Endothelial cell of umbilical vein (primary cell): ENCODE measurements at regions not wholly inside any gene's neighbourhood (a gene's known extent, or its start where the extent isn't known, plus 50 kb on each side); places are given as distances from the start of the nearest gene placed in this dataset.

Source experiments
- BruUV-seq: library from RNA; stranded (reverse); fragments of 400-500 nt; replicated peaks from 2 replicates; lab custom pipeline; 2021; lab: Mats Ljungman, UMichigan
- CTCF ChIA-PET: fragments of 300-600, 350-600 bp; sonication (Branson Sonifier 250); formaldehyde crosslinking; loops from one replicate; lab custom pipeline; 2021; ENCODE audit warnings: antibody characterized with exemption, inconsistent platforms; lab: Charles Lee
- POLR2A ChIA-PET: fragments of 300-600, 350-600 bp; sonication (Branson Sonifier 250); formaldehyde crosslinking; loops from one replicate; lab custom pipeline; 2021; ENCODE audit warnings: antibody characterized with exemption, inconsistent platforms; lab: Charles Lee
- DNase-seq: peaks from one replicate; pipeline ENCODE4 v3.0.0-alpha.2; 2011; ENCODE audit warnings: low read depth, low spot score
- FAIRE-seq: peaks from 2 replicates; lab custom pipeline; 2011; peaks lifted over from hg19 to GRCh38; lab: Jason Lieb, UNC
- H2AFZ ChIP-seq: 2 replicates; pipeline ENCODE4 v1.6.0; 2012; ENCODE audit warnings: low read depth, low read length, control low read depth, inconsistent platforms
- H3K27ac ChIP-seq: 2 replicates; pipeline ENCODE4 v1.5.1; 2011; ENCODE audit warnings: low read depth, mild to moderate bottlenecking, control low read depth, low read length, moderate library complexity; ENCODE audit not compliant: insufficient read depth
- H3K27me3 ChIP-seq, 2 experiments: 2 replicates each; pipeline versions ENCODE4 v1.6.0 to v1.6.1; 2011; ENCODE audit warnings: low read length in 2 of 2, mixed read lengths in 1 of 2; ENCODE audit not compliant: control insufficient read depth in 2 of 2, insufficient read depth in 2 of 2
- H3K36me3 ChIP-seq, 2 experiments: 2 replicates in 1 of 2; 3 replicates in 1 of 2; pipeline ENCODE4 v1.5.1; 2011; ENCODE audit warnings: low read length in 2 of 2, mild to moderate bottlenecking in 1 of 2, moderate library complexity in 1 of 2; ENCODE audit not compliant: control insufficient read depth in 2 of 2, insufficient read depth in 2 of 2; ENCODE audit errors: extremely low read depth in 1 of 2
- H3K4me1 ChIP-seq: 3 replicates; pipeline ENCODE4 v1.5.1; 2011; ENCODE audit warnings: mild to moderate bottlenecking, low read length; ENCODE audit not compliant: control insufficient read depth, insufficient read depth; ENCODE audit errors: extremely low read depth
- H3K4me2 ChIP-seq: 2 replicates; pipeline ENCODE4 v1.6.1; 2011; ENCODE audit warnings: low read length, control low read depth, mixed read lengths; ENCODE audit not compliant: insufficient read depth
- H3K4me3 ChIP-seq, 3 experiments: fragments of 200-600 bp in 1 of 3; sonication (generic), shearing (Covaris generic) in 1 of 3; replicated peaks in 1 of 3; 2 replicates each; pipeline ENCODE4 v1.5.1; 2011 to 2016; ENCODE audit warnings: control low read depth in 3 of 3, low read length in 3 of 3, mild to moderate bottlenecking in 2 of 3, inconsistent platforms in 1 of 3, low read depth in 1 of 3, moderate library complexity in 1 of 3; ENCODE audit not compliant: insufficient read depth in 1 of 3
- H3K79me2 ChIP-seq: 2 replicates; pipeline ENCODE4 v1.6.0; 2012; ENCODE audit warnings: low read length, inconsistent platforms; ENCODE audit not compliant: control insufficient read depth, insufficient read depth
- H3K9ac ChIP-seq: replicated peaks from 2 replicates; pipeline ENCODE3; 2011; ENCODE audit warnings: low read length, control low read depth; ENCODE audit not compliant: insufficient read depth; ENCODE audit errors: extremely low read depth
- H3K9me1 ChIP-seq: replicated peaks from 3 replicates; pipeline ENCODE4 v1.6.0; 2011; ENCODE audit warnings: mild to moderate bottlenecking, low read length; ENCODE audit not compliant: control insufficient read depth, insufficient read depth; ENCODE audit errors: extremely low read depth
- H3K9me3 ChIP-seq: replicated peaks from 2 replicates; pipeline ENCODE4 v1.5.1; 2012; ENCODE audit warnings: low read length, inconsistent platforms; ENCODE audit not compliant: control insufficient read depth, insufficient read depth
- H4K20me1 ChIP-seq: replicated peaks from 2 replicates; pipeline ENCODE3; 2011; ENCODE audit warnings: mild to moderate bottlenecking, low read length; ENCODE audit not compliant: control insufficient read depth, insufficient read depth; ENCODE audit errors: extremely low read depth
- EZH2 ChIP-seq: IDR thresholded peaks from 2 replicates; pipeline ENCODE4 v1.6.1; 2012; ENCODE audit warnings: borderline replicate concordance, low read depth, mild to moderate bottlenecking, moderate library complexity, low read length, inconsistent platforms; ENCODE audit not compliant: severe bottlenecking
- FOS ChIP-seq: IDR thresholded peaks from 2 replicates; pipeline ENCODE4 v1.6.1; 2011; ENCODE audit warnings: mild to moderate bottlenecking, low read length, moderate library complexity, borderline replicate concordance; ENCODE audit not compliant: insufficient read depth
- GATA2 ChIP-seq: IDR thresholded peaks from 2 replicates; pipeline ENCODE4 v1.7.0; 2011; ENCODE audit warnings: low read depth, mild to moderate bottlenecking, moderate library complexity, mixed read lengths, low read length; ENCODE audit not compliant: insufficient read length, insufficient read depth
- JUN ChIP-seq: IDR thresholded peaks from 2 replicates; pipeline ENCODE4 v1.6.1; 2011; ENCODE audit warnings: borderline replicate concordance, low read depth; ENCODE audit not compliant: insufficient read length, insufficient read depth
- MYC ChIP-seq: IDR thresholded peaks from one replicate; pipeline ENCODE4 v1.6.1; 2011; ENCODE audit warnings: mild to moderate bottlenecking, low read depth, low read length
- POLR2A ChIP-seq: IDR thresholded peaks from 2 replicates; pipeline ENCODE4 v1.6.1; 2012; ENCODE audit warnings: low read depth, mild to moderate bottlenecking, control low read depth, low read length
- POLR2AphosphoS5 ChIP-seq: IDR thresholded peaks from 2 replicates; pipeline ENCODE4 v1.6.1; 2012; ENCODE audit warnings: low read depth, mild to moderate bottlenecking, control low read depth, low read length, moderate library complexity; ENCODE audit not compliant: insufficient read depth
- dilution Hi-C: fragments of 300-500 bp; cut with MboI; formaldehyde crosslinking; loops from one replicate; pipeline ENCODE4 v1.15.0; 2019; ENCODE audit warnings: low sequenced_read_pairs; ENCODE audit not compliant: extremely low pct_ligation_motif_present
- intact Hi-C: fragments of 100-400 bp; cut with micrococcal nuclease; formaldehyde crosslinking; loops from one replicate; pipeline ENCODE4 v1.10.0; 2022
- TF ChIP-seq, protein P1 (sequence below): IDR thresholded peaks from 2 replicates; pipeline ENCODE4 v1.6.1; 2011; ENCODE audit not compliant: insufficient read depth, insufficient read length
- TF ChIP-seq, protein P2 (sequence below), 2 donors: IDR thresholded peaks; 1 replicate in 1 of 2; 2 replicates in 1 of 2; pipeline ENCODE4 v1.5.1; 2011; ENCODE audit warnings: low read length in 2 of 2, mild to moderate bottlenecking in 2 of 2, moderate library complexity in 2 of 2, control low read depth in 1 of 2, inconsistent platforms in 1 of 2, low read depth in 1 of 2; ENCODE audit not compliant: insufficient read depth in 1 of 2; ENCODE audit errors: extremely low read depth in 1 of 2

DNA sequence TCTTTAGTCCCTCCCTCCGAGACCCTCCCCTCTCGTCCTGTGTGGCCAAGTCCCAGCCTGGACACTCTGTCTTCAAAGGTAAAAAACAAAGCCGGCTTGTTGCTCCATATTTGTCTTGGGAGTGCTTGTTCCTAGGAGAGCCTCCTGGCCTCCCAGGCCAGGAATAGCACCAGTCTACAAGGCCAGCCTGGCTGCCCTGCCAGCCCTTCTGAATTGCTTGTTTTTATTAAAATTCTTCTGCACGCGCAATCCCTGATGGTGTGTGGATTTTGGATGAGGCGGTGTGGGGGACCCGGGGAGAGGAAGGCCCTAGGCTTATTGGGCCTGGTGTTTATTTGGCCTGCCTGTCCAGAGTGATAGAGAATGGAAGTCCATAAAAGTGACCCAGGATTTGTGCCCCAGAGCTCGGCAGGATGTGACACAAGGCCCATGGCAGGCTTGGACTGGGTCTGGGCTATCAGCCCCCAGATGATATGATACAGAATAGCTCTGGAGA, 297.3 kb downstream of the CYP26B1 start:
- Histone ChIP-seq H3K4me2 (no peak overlapping the region), H3K79me2 (no peaks in the 10 kb centered on the region), H4K20me1 (no peaks in the 10 kb centered on the region), H3K9me1 (no peaks in the 10 kb centered on the region), H3K4me3 (no peak overlapping the region), H2AFZ (no peak overlapping the region), H3K27me3 (peaks cover 6% of the 10 kb centered on the region in 2 experiments), H3K36me3 (no peaks in the 10 kb centered on the region), H3K4me1 (peaks cover 3% of the 10 kb centered on the region), H3K9ac (no peak overlapping the region), H3K27ac (no peak overlapping the region), H3K9me3 (no peaks in the 10 kb centered on the region)
- intact Hi-C loops (no loop called here), dilution Hi-C loops (no loop called here)
- POLR2A ChIA-PET: no interaction called here
- CTCF ChIA-PET: interaction anchor here (1.0 kb wide), 1 partner anchor 52 kb away, joined by 3 read pairs; no protein-coding TSS in a partner anchor
- DNase-seq: no peak
- TF ChIP-seq EZH2 (no peak), GATA2 (no peak), POLR2AphosphoS5 (no peak), JUN (no peak), FOS (no peak), POLR2A (no peak), MYC (no peak)
- TF ChIP-seq, protein P1, sequence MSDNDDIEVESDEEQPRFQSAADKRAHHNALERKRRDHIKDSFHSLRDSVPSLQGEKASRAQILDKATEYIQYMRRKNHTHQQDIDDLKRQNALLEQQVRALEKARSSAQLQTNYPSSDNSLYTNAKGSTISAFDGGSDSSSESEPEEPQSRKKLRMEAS: no peak
- TF ChIP-seq, protein P2, sequence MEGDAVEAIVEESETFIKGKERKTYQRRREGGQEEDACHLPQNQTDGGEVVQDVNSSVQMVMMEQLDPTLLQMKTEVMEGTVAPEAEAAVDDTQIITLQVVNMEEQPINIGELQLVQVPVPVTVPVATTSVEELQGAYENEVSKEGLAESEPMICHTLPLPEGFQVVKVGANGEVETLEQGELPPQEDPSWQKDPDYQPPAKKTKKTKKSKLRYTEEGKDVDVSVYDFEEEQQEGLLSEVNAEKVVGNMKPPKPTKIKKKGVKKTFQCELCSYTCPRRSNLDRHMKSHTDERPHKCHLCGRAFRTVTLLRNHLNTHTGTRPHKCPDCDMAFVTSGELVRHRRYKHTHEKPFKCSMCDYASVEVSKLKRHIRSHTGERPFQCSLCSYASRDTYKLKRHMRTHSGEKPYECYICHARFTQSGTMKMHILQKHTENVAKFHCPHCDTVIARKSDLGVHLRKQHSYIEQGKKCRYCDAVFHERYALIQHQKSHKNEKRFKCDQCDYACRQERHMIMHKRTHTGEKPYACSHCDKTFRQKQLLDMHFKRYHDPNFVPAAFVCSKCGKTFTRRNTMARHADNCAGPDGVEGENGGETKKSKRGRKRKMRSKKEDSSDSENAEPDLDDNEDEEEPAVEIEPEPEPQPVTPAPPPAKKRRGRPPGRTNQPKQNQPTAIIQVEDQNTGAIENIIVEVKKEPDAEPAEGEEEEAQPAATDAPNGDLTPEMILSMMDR (IDR thresholded peaks at IDR 0.05; ENCODE audit: extremely low read depth in 1 of 2, insufficient read depth in 1 of 2, low read depth in 1 of 2, low read length in 2 of 2): no peak
- no peak for FAIRE-seq
- BruUV-seq: no TSS peak
